ENCODE measurements at regions not wholly inside any gene's neighbourhood (a gene's known extent, or its start where the extent isn't known, plus 50 kb on each side); places are given as distances from the start of the nearest gene placed in this dataset.

GRCh38 chr12:97299847-97300246 is 162.8 kb upstream of the RMST start:
- no peak for TF ChIP-seq CTCF (IDR thresholded peaks at IDR 0.05; ENCODE audit: poor library complexity, severe bottlenecking)
- TF ChIP-seq POLR2AphosphoS5 (IDR thresholded peaks at IDR 0.05) = no peak
- no peak for TF ChIP-seq EZH2 (IDR thresholded peaks at IDR 0.05; ENCODE audit: borderline replicate concordance, insufficient read depth, low read length, poor library complexity, severe bottlenecking)

Data from neural cell (in vitro differentiated cells).